Hepatocyte (in vitro differentiated cells): ENCODE measurements at regions not wholly inside any gene's neighbourhood (a gene's known extent, or its start where the extent isn't known, plus 50 kb on each side); places are given as distances from the start of the nearest gene placed in this dataset.

Source experiments
- EZH2 ChIP-seq: fragments of 200-600 bp; sonication (generic); IDR thresholded peaks from 2 replicates; pipeline ENCODE4 v1.6.1; 2016; ENCODE audit warnings: antibody characterized with exemption, mild to moderate bottlenecking, borderline replicate concordance
- EZH2phosphoT487 ChIP-seq: fragments of 200-600 bp; sonication (generic); IDR thresholded peaks from one replicate; pipeline ENCODE4 v1.6.1; 2018; ENCODE audit warnings: antibody characterized with exemption, mild to moderate bottlenecking, low read depth, moderate library complexity; ENCODE audit not compliant: unreplicated experiment, severe bottlenecking
- TF ChIP-seq, protein P1 (sequence below): fragments of 200-600 bp; sonication (generic); IDR thresholded peaks from 2 replicates; pipeline ENCODE4 v1.5.1; 2016; ENCODE audit warnings: antibody characterized with exemption, mild to moderate bottlenecking; ENCODE audit not compliant: poor library complexity

DNA sequence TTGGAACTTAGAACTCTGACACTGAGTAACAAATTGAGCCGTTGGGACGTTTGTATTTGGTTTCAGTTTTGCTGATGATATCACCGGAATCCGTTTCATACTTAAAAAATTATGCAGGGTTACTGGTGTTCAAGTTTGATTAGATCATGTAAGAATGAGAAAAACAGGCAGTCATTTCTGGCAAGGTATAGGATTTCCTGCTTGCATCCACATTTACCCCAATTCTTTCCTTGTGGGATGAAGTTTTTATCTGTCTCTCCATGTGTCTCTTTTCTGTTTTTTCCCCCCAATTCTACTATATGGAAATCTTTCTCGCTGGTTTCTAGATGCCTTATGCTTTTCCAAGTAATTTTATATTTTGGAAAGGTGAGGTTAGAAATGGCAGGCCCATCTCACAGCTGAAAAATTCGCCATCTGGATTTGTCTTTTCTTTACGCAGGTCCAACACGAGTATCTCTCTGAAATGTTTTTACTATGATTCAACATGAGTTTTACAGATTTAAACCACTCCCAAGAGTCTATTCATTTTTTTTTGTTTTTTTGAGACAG, 197.9 kb downstream of the SHOX start:
- TF ChIP-seq, protein P1, sequence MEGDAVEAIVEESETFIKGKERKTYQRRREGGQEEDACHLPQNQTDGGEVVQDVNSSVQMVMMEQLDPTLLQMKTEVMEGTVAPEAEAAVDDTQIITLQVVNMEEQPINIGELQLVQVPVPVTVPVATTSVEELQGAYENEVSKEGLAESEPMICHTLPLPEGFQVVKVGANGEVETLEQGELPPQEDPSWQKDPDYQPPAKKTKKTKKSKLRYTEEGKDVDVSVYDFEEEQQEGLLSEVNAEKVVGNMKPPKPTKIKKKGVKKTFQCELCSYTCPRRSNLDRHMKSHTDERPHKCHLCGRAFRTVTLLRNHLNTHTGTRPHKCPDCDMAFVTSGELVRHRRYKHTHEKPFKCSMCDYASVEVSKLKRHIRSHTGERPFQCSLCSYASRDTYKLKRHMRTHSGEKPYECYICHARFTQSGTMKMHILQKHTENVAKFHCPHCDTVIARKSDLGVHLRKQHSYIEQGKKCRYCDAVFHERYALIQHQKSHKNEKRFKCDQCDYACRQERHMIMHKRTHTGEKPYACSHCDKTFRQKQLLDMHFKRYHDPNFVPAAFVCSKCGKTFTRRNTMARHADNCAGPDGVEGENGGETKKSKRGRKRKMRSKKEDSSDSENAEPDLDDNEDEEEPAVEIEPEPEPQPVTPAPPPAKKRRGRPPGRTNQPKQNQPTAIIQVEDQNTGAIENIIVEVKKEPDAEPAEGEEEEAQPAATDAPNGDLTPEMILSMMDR: no peak
- TF ChIP-seq EZH2phosphoT487: no peak
- TF ChIP-seq EZH2: no peak
